T-helper 1 cell treated with Interleukin-12 subunit alpha and Interleukin-12 subunit beta and Interleukin-4 antibody, amounts not matched to agents 30 μg/mL and 1 μg/mL, for 36 hours (primary cell): ENCODE measurements at regions not wholly inside any gene's neighbourhood (a gene's known extent, or its start where the extent isn't known, plus 50 kb on each side); places are given as distances from the start of the nearest gene placed in this dataset.
"Not testable (repeated sequence)": the region's sequence is repeated elsewhere in the genome, so short reads cannot be mapped to it uniquely, and the experiment has no call there.

Experiments
- H3K27ac Mint-ChIP-seq: one replicate; pipeline ENCODE4 v1.8.0; 2021; ENCODE audit warnings: mild to moderate bottlenecking, mixed read lengths
- H3K27me3 Mint-ChIP-seq: one replicate; pipeline ENCODE4 v1.8.0; 2021; ENCODE audit warnings: low read depth, mixed read lengths
- H3K36me3 Mint-ChIP-seq: one replicate; pipeline ENCODE4 v1.8.0; 2021; ENCODE audit warnings: low read depth, mixed read lengths
- H3K4me1 Mint-ChIP-seq: one replicate; pipeline ENCODE4 v1.8.0; 2021; ENCODE audit warnings: low read depth, mixed read lengths
- H3K4me3 Mint-ChIP-seq: one replicate; pipeline ENCODE4 v1.8.0; 2021; ENCODE audit warnings: mild to moderate bottlenecking, moderate library complexity, mixed read lengths
- H3K9me3 Mint-ChIP-seq: one replicate; pipeline ENCODE4 v1.8.0; 2021; ENCODE audit warnings: mixed read lengths

GRCh38 chr20:7754102-7754501, 186.2 kb downstream of the HAO1 start:
- Mint-ChIP-seq H3K9me3 (peaks cover 4% of the 10 kb centered on the region), H3K27me3 (peaks cover 3% of the 10 kb centered on the region), H3K4me1 (no peaks in the 10 kb centered on the region), H3K27ac (no peak overlapping the region), H3K36me3 (no peaks in the 10 kb centered on the region), H3K4me3 (no peak overlapping the region)

DNA sequence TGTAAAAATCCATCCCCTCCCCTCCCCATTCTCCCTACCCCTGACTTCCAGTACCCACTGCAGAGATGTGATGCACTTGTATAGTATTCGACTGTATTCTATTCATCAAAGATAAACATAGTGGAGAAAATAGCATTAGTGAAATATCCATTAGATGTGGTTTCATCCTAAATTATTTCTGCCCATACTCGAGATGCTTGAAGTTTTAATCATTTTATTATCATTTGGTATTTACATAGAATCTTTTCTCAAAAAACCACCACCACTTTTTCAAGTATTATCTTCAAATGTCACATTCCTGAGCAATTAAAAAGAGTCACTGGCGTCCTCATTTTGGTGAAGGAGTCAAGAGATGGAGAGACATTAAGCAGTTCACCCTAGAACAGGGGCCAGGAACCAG, 181.9 kb downstream of the HAO1 start:
- Mint-ChIP-seq H3K4me3 (no peak overlapping the region), H3K9me3 (peaks cover 8% of the 10 kb centered on the region), H3K36me3 (no peaks in the 10 kb centered on the region), H3K27me3 (no peaks in the 10 kb centered on the region), H3K4me1 (no peaks in the 10 kb centered on the region), H3K27ac (no peak overlapping the region)

GRCh38 chr20:7760247-7761031, 179.8 kb downstream of the HAO1 start:
- H3K9me3 Mint-ChIP-seq, result peaks cover 8% of the 10 kb centered on the region
- H3K36me3 Mint-ChIP-seq, result no peaks in the 10 kb centered on the region
- H3K4me1 Mint-ChIP-seq, result peaks cover 3% of the 10 kb centered on the region
- no peak overlapping the region for H3K4me3 Mint-ChIP-seq
- H3K27ac Mint-ChIP-seq, result no peak overlapping the region
- no peaks in the 10 kb centered on the region for H3K27me3 Mint-ChIP-seq

- H3K9me3 Mint-ChIP-seq, result peaks cover 8% of the 10 kb centered on the region
- H3K4me1 Mint-ChIP-seq, result peaks cover 6% of the 10 kb centered on the region
- H3K4me3 Mint-ChIP-seq, result no peak overlapping the region
- H3K27ac Mint-ChIP-seq, result no peak overlapping the region
- H3K27me3 Mint-ChIP-seq, result no peaks in the 10 kb centered on the region
- no peaks in the 10 kb centered on the region for H3K36me3 Mint-ChIP-seq
Measured at GRCh38 chr20:7765221-7765620, 175.0 kb downstream of the HAO1 start.

GRCh38 chr20:7770046-7770445, 170.2 kb downstream of the HAO1 start:
- Mint-ChIP-seq H3K4me1 (peaks cover 8% of the 10 kb centered on the region), H3K36me3 (no peaks in the 10 kb centered on the region), H3K9me3 (peaks cover 11% of the 10 kb centered on the region), H3K27me3 (no peaks in the 10 kb centered on the region), H3K27ac (no peak overlapping the region), H3K4me3 (no peak overlapping the region)

GRCh38 chr20:7770578-7770977, 169.7 kb downstream of the HAO1 start:
- Mint-ChIP-seq H3K4me3 (no peak overlapping the region), H3K27me3 (no peaks in the 10 kb centered on the region), H3K36me3 (no peaks in the 10 kb centered on the region), H3K27ac (no peak overlapping the region), H3K4me1 (peaks cover 5% of the 10 kb centered on the region), H3K9me3 (peaks cover 14% of the 10 kb centered on the region)

- Mint-ChIP-seq H3K36me3 (no peaks in the 10 kb centered on the region), H3K4me1 (peaks cover 5% of the 10 kb centered on the region), H3K27me3 (no peaks in the 10 kb centered on the region), H3K27ac (no peak overlapping the region), H3K9me3 (peaks cover 17% of the 10 kb centered on the region), H3K4me3 (no peak overlapping the region)
Measured at GRCh38 chr20:7772371-7772770, 167.9 kb downstream of the HAO1 start.

DNA sequence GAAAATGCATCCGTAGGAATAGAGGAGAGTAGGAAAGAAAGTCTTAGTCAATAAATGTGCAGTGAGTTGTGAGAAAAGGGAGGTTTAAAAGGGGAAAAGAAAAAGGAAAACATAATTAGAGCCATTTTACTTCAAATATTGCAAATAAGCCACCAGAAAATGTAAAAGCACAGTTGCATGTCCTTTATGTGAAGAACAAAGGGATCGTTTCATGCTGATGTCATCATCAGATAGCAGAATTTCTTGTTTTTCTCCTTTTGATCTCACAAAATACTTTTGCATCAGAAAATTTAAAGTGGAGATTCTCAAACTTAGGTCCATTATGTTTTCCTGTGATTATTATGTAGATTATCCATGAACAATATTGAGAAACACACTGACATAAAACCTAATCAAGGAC, 166.7 kb downstream of the HAO1 start:
- peaks cover 5% of the 10 kb centered on the region for H3K4me1 Mint-ChIP-seq
- H3K36me3 Mint-ChIP-seq, result no peaks in the 10 kb centered on the region
- peaks cover 16% of the 10 kb centered on the region for H3K9me3 Mint-ChIP-seq
- H3K27me3 Mint-ChIP-seq, result no peaks in the 10 kb centered on the region
- no peak overlapping the region for H3K27ac Mint-ChIP-seq
- no peak overlapping the region for H3K4me3 Mint-ChIP-seq

GRCh38 chr20:7775072-7775471, 165.2 kb downstream of the HAO1 start:
- no peaks in the 10 kb centered on the region for H3K27me3 Mint-ChIP-seq
- no peaks in the 10 kb centered on the region for H3K36me3 Mint-ChIP-seq
- H3K4me3 Mint-ChIP-seq, result no peak overlapping the region
- peaks cover 16% of the 10 kb centered on the region for H3K9me3 Mint-ChIP-seq
- peaks cover 4% of the 10 kb centered on the region for H3K4me1 Mint-ChIP-seq
- no peak overlapping the region for H3K27ac Mint-ChIP-seq

DNA sequence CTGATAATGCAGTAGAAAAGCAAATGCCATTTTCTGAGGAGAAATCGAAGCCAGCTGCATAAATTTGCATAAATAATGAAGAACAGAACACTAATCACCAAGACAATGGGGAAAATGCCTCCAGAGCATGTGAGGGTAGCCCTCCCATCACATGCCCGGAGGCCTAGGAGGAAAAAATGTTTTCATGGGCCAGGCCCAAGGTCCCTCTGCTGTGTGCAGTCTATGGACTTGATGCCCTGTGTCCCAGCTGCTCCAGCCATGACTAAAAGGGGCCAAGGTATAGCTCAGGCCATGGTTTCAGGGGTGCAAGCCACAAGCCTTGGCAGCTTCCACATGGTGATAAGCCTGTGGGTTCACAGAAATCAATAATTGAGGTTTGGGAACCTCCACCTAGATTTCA, 164.1 kb downstream of the HAO1 start:
- Mint-ChIP-seq H3K27ac (no peak overlapping the region), H3K36me3 (no peaks in the 10 kb centered on the region), H3K4me1 (no peaks in the 10 kb centered on the region), H3K9me3 (peaks cover 16% of the 10 kb centered on the region), H3K27me3 (no peaks in the 10 kb centered on the region), H3K4me3 (no peak overlapping the region)

DNA sequence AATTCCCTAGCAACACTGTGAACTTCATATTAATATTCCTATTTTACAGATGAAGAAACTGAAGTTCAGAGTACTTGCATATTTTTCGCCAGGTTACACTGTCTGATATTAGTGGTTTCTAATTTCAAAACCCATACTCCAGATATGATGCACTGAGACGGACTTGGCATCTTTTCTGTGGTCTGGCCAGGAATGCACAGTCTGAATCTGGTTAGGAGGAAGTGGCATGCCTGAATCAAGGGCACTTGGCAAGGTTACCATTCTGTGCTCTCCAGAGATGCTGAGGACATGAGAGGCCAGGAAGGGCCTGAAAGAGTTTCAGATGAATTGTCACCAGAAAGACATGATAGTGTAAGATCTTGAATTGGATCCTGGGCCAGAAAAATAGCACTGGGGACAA, 150.1 kb downstream of the HAO1 start:
- H3K4me3 Mint-ChIP-seq, result no peak overlapping the region
- H3K36me3 Mint-ChIP-seq, result no peaks in the 10 kb centered on the region
- peaks cover 4% of the 10 kb centered on the region for H3K9me3 Mint-ChIP-seq
- H3K27me3 Mint-ChIP-seq, result no peaks in the 10 kb centered on the region
- H3K4me1 Mint-ChIP-seq, result no peaks in the 10 kb centered on the region
- H3K27ac Mint-ChIP-seq, result no peak overlapping the region

DNA sequence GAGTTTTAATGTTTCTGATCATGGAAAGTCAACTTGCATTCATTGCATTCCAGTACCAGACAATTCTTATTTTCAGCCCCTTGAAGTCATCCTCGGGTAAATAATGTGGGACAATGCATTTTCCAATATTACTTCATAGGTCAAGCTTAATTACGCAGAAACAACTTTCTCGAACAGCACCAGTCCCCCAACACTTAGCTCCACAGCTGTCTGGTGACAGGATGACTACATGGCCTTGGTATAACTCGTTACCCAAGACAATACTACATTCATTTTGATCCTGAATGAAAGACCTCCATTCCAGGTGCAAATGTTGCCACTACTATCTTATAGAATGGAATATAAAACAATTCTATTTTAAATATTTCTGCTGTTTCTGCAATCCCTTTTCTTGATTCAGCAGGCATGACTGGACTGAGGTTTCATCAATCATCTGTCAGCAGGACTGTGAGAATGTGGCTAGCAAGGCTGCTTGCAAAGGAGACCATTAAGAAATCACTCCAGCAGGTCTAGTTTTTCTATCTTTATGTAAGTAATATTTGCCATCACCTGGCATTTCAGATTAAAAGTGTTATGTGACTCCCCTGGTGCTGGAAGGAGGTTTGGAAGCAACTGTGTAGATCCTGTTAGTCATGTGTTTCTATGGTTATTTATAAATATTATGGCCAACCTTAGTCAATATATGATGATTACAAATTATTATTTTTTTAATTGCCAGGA, 147.9 kb downstream of the HAO1 start:
- no peaks in the 10 kb centered on the region for H3K36me3 Mint-ChIP-seq
- no peaks in the 10 kb centered on the region for H3K27me3 Mint-ChIP-seq
- H3K27ac Mint-ChIP-seq, result no peak overlapping the region

DNA sequence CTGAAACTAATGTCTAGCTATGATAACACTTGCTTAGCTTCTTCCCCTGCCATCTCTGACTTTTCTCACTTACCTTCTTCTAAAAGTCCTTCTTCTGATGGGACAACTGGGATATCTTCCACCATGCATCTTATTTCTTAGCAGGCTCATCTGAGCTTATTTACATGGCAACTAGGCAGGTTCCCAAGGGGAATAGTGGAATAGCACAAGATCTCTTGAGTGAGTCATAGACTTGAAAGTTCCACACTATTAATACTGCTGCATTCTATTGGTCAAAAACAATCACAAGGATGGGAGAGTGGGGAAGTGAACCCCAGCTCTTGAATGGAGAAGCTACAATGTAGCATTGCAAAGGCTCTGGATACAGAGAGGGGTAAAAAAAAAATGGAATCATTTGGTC, 142.1 kb downstream of the HAO1 start:
- Mint-ChIP-seq H3K36me3 (no peaks in the 10 kb centered on the region), H3K4me3 (no peak overlapping the region)

More for the DNA sequence above, 147.9 kb downstream of the HAO1 start:
- Mint-ChIP-seq H3K4me1 (no peaks in the 10 kb centered on the region), H3K9me3 (peaks cover 4% of the 10 kb centered on the region), H3K4me3 (no peak overlapping the region)

DNA sequence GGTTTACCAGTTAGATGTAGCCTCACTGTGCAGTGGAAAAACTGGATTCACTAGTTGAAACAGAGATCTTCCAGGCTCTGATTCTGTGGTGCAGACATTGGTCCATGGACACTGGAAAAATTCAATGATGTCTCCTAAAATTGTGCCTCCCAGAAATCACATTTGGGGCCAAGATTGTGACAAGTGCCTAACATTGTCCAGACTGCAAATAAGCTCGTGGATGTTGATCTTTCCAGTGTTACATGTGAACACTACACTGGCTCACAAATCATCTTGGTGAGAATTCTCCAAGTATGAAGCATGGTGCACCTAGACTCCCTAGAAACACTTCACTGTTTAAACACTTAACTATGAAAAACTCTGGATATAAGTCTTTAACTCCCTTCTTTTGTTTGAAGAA, 140.4 kb downstream of the HAO1 start:
- no peak overlapping the region for H3K4me3 Mint-ChIP-seq

More for the DNA sequence above, 142.1 kb downstream of the HAO1 start:
- Mint-ChIP-seq H3K27me3 (no peaks in the 10 kb centered on the region), H3K27ac (no peak overlapping the region), H3K4me1 (no peaks in the 10 kb centered on the region), H3K9me3 (peaks cover 11% of the 10 kb centered on the region)

DNA sequence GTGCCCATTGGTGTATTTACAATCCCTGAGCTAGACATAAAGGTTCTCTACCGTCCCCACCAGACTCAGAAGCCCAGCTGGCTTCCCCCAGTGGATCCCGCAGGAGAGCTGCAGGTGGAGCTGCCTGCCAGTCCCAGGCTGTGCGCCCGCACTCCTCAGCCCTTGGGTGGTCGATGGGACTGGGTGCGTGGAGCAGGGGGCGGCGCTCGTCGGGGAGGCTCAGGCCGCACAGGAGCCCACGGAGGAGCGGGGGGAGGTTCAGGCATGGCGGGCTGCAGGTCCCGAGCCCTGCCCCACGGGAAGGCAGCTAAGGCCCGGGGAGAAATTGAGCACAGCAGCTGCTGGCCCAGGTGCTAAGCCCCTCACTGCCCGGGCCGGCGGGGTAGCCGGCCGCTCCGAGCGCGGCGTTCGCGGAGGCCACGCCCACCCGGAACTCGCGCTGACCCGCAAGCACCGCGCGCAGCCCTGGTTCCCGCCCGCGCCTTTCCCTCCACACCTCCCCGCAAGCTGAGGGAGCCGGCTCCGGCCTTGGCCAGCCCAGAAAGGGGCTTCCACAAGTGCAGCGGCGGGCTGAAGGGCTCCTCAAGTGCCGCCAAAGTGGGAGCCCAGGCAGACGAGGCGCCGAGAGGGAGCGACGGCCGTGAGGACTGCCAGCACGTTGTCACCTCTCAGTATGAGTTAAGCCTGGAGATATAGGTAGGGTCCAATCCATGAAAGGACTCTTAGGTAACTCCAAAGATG, 136.7 kb downstream of the HAO1 start:
- not testable (repeated sequence) for H3K27me3 Mint-ChIP-seq, H3K4me3 Mint-ChIP-seq, H3K9me3 Mint-ChIP-seq, H3K4me1 Mint-ChIP-seq, H3K36me3 Mint-ChIP-seq, H3K27ac Mint-ChIP-seq

More for the DNA sequence above, 140.4 kb downstream of the HAO1 start:
- no peak overlapping the region for H3K27ac Mint-ChIP-seq
- no peaks in the 10 kb centered on the region for H3K36me3 Mint-ChIP-seq
- peaks cover 11% of the 10 kb centered on the region for H3K9me3 Mint-ChIP-seq
- no peaks in the 10 kb centered on the region for H3K4me1 Mint-ChIP-seq
- no peaks in the 10 kb centered on the region for H3K27me3 Mint-ChIP-seq
